HG02970 (cell line): ENCODE measurements at regions not wholly inside any gene's neighbourhood (a gene's known extent, or its start where the extent isn't known, plus 50 kb on each side); places are given as distances from the start of the nearest gene placed in this dataset.
"Not testable (repeated sequence)": the region's sequence is repeated elsewhere in the genome, so short reads cannot be mapped to it uniquely, and the experiment has no call there.

Source experiments
- ATAC-seq: cut with Tn5 transposase; IDR thresholded peaks from one replicate; pipeline ENCODE4 v1.9.1; 2021; ENCODE audit warnings: mild to moderate bottlenecking, moderate library complexity, moderate number of reproducible peaks; ENCODE audit not compliant: unreplicated experiment, low FRiP score

DNA sequence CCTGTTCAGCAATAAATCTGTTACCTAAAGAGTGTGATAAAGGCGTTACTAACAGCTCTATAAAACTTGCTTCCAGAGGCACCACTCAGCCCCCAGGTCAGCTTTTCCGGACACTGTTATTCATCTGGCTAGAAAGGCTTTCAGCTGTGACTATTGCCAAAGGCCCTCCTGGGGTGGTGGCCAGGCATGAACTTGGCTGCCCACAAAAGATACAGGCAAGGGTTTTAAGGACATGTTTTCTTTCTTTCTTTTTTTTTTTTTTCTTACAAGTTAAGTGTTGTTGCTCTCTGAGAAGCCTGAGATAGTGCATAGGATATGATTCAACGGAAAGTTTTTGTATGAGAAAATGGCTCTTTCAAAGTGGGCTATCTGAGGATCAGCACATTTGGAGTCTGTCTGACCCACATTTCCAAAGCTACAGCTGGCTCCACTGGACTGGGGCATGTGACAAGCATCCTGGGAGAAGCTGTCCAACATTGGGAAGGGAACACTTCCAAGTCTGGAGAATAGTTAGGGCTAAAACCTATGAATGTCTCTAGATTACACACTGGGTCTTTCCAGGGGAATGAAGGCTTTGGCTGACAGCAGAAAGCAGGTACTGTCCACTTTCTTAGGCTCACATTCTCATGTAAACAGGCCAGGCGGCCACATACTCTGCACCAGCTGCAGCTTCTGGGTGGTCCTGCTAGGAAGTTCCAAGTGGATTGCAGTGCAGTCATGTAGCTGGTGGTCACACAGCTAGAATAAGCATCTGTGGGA, 639.7 kb downstream of the LMO4 start:
- no peak for ATAC-seq

GRCh38 chr1:87969040-87969439, 640.4 kb downstream of the LMO4 start:
- no peak for ATAC-seq

GRCh38 chr1:87972811-87973210, 644.1 kb downstream of the LMO4 start:
- ATAC-seq = no peak

- ATAC-seq = no peak
These were observed 645.2 kb downstream of the LMO4 start for GRCh38 chr1:87973896-87974295.

GRCh38 chr1:87976316-87976715, 647.6 kb downstream of the LMO4 start:
- ATAC-seq = no peak

DNA sequence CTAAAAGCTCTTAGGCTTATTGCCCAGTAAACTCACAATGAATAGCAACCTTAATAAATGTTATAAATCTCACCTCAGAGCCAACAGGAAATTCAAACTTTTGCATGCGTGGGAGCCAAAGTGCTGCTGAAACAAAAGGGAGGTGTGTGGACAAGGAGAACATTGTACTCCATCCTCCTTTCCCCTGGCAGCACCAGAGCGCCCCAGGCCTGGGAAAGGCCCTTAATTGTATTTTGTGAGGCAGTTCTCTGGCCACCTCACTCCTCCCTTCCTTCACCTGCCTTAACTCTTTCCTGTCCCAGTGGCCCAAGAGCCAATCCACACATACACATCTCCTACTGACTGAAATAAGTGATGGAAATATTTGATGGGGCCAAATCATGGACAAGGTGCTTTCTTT, 648.5 kb downstream of the LMO4 start:
- no peak for ATAC-seq

GRCh38 chr1:87979079-87979478, 650.4 kb downstream of the LMO4 start:
- ATAC-seq = no peak

DNA sequence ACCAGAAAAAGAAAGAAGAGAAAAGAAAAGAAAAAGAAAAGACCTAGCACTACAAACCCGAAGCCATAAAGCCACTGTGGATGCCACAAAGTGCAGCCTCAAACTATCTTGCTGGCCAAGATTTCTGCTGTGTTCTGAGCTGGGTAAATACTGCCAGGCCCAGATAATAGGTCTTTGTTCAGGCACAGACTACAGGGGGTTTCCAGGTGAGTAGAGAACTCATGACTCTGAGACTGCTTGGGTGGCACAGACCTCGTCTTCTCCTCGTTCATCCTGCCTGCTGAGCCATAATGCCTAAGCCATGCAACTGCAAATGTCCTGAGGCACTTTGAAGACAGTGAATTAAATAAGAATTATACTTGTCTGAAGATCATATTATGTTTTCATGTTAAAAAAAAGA, 651.8 kb downstream of the LMO4 start:
- no peak for ATAC-seq

GRCh38 chr1:87981386-87981785, 652.7 kb downstream of the LMO4 start:
- ATAC-seq = no peak

- ATAC-seq = no peak
These were observed 653.1 kb downstream of the LMO4 start for GRCh38 chr1:87981810-87982209.

DNA sequence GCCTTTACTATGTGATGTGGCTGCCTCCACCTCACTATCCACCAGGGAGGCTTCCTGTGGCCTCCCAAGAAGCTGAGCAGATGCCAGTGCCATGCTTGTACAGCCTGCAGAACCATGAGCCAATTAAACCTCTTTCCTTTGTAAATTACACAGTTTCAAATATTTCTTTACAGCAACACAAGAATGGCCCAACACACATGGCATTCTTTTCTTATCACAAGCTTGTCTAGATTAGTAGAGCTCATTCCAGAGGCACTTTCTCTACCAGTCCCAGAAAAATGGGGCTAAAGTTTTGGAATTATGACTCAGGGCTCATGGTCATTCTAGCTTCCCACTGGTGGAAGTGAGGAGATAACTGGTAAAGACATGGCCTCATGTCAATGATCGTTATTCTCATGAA, 655.2 kb downstream of the LMO4 start:
- ATAC-seq = no peak

GRCh38 chr1:87985071-87985470, 656.4 kb downstream of the LMO4 start:
- no peak for ATAC-seq

- ATAC-seq = no peak
These were observed 657.6 kb downstream of the LMO4 start for GRCh38 chr1:87986130-87986866.

DNA sequence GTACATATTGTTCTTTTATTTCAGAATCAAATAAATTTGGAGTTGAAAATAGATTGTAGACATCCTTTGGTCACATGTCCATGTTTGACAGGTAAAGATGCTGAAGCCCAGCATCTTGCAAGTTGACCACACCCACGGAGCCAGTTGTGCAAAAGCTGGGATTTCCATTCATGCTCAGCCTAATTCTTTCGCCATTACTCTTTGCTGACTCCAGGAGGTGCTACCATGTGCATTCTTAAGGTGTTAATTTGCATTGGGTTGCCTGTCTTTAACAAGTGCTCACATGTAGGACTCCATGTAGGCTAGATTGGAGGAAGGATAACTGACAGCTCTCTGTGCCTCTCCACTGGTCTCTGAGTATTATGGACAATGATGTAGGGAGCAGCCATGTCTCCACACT, 660.7 kb downstream of the LMO4 start:
- no peak for ATAC-seq

DNA sequence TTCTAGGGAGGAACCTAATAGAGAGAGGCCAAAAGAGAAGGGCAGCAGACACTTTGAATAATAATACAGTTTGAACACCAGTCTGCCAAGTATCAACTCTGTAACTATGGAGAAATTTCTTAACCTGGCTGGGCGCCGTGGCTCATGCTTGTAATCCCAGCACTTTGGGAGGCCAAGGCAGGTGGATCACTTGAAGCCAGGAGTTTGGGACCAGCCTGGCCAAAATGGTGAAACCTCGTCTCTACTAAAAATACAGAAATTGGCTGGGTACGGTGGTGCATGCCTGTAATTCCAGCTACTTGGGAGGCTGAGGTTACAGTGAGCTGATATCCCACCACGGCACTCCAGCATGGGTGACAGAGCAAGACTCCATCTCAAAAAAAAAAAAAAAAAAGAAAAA, 663.9 kb downstream of the LMO4 start:
- not testable (repeated sequence) for ATAC-seq

DNA sequence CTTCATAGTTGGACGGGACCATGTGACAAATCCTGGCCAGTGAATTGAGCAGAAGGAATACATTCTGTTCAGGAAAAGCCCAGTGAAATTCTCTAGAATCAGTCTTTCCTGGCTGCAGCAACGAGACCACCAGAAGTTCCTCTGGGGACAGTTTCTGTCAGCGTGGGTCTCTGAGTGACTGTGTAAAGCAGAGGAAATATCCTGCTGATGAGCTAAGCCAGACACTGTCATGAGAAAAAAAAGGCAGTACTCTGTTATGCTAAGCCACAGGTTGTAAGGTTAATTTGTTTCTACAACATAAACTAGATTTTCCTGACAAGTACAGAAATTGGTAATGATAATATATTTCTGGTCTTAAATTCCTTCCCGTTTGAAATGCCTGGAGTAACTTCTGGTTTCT, 664.4 kb downstream of the LMO4 start:
- ATAC-seq = no peak

DNA sequence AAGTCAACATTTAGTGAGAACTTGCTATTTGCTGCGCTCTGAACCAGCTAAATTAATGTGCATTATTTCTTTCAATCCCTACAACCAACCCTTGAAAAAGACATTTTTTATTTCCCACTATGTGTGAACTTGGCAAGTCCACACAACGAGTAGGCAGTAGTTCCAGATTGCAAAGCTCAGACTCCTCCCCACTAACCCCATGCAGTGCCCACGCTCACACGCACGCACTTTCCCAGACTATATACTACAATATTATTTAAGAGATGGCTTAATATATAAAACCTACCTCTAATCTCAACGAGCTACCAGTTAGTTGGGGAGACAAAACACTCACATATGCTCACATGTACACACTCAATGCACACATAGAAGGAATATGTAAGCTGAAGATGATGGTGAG, 671.2 kb downstream of the LMO4 start:
- no peak for ATAC-seq

DNA sequence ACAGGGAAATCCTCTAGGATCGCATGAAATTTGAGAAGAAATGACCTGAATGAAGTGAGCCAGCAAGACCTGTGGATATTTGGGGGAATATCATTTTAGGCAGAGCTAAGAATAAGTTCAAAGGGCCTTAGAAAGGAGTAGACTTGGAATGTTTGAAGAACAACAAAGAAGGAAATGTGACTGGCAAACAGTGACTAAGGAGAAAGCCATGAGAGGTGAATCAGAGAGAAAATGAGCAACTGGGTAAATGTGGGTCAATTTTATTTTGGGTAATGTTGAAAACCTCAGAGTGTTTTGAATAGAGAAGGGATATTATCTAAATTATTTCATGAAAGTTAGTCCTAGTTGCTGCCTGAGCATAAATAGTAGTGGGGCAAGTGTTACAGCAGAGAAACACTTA, 672.8 kb downstream of the LMO4 start:
- no peak for ATAC-seq

DNA sequence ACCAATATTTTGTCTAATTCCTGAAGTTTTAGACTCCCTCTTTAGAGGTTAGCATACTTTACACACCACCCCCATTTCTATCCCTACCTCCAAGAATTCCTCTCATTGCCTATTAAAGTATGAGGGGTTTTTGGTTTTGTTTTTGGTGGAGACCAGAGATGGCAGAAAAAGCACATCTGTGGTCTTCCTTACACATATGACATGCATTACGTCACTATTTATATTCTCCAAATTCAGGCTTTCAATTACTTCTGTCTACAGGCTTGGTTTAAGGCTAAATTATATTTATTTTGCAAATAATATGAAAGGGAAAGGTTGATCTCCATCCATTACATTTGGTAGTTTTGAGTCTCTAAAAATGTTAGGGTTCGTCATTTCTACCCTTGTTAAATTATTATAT, 674.6 kb downstream of the LMO4 start:
- no peak for ATAC-seq

- ATAC-seq = no peak
These were observed 674.2 kb upstream of the PKN2 start for GRCh38 chr1:88009916-88010315.

GRCh38 chr1:88013485-88013884, 670.6 kb upstream of the PKN2 start:
- no peak for ATAC-seq

GRCh38 chr1:88014131-88014530, 669.9 kb upstream of the PKN2 start:
- no peak for ATAC-seq
